ENCODE measurements at regions not wholly inside any gene's neighbourhood (a gene's known extent, or its start where the extent isn't known, plus 50 kb on each side); places are given as distances from the start of the nearest gene placed in this dataset.

GRCh38 chr3:111311709-111312235 is 230.2 kb upstream of the CD96 start:
- DNase-seq (ENCODE audit: low read depth in 3 of 3): no peak

GRCh38 chr3:111314181-111314873 is 227.7 kb upstream of the CD96 start:
- DNase-seq (ENCODE audit: low read depth in 3 of 3): no peak

- DNase-seq (ENCODE audit: low read depth in 3 of 3): no peak
Observed at GRCh38 chr3:111314898-111315297, 227.1 kb upstream of the CD96 start.

GRCh38 chr3:111315930-111316587 is 225.9 kb upstream of the CD96 start:
- DNase-seq (ENCODE audit: low read depth in 3 of 3): no peak

- DNase-seq (ENCODE audit: low read depth in 3 of 3): no peak
Observed at GRCh38 chr3:111318289-111318688, 223.7 kb upstream of the CD96 start.

GRCh38 chr3:111319598-111319997 is 222.4 kb upstream of the CD96 start:
- no peak for DNase-seq (ENCODE audit: low read depth in 3 of 3)

- DNase-seq (ENCODE audit: low read depth in 3 of 3): no peak
Observed at GRCh38 chr3:111321786-111322185, 220.2 kb upstream of the CD96 start.

GRCh38 chr3:111323019-111323418 is 219.0 kb upstream of the CD96 start:
- DNase-seq (ENCODE audit: low read depth in 3 of 3): no peak

GRCh38 chr3:111324151-111324550 is 217.8 kb upstream of the CD96 start:
- DNase-seq (ENCODE audit: low read depth in 3 of 3): no peak

- DNase-seq (ENCODE audit: low read depth in 3 of 3): no peak
Observed at GRCh38 chr3:111324645-111325044, 217.4 kb upstream of the CD96 start.

GRCh38 chr3:111325160-111325718 is 216.8 kb upstream of the CD96 start:
- no peak for DNase-seq (ENCODE audit: low read depth in 3 of 3)

GRCh38 chr3:111326144-111326995 is 215.6 kb upstream of the CD96 start:
- DNase-seq (ENCODE audit: low read depth in 3 of 3): no peak

- no peak for DNase-seq (ENCODE audit: low read depth in 3 of 3)
Observed at GRCh38 chr3:111331306-111331705, 210.7 kb upstream of the CD96 start.

GRCh38 chr3:111331912-111332311 is 210.1 kb upstream of the CD96 start:
- DNase-seq (ENCODE audit: low read depth in 3 of 3): no peak

- no peak for DNase-seq (ENCODE audit: low read depth in 3 of 3)
Observed at GRCh38 chr3:111332488-111333080, 209.4 kb upstream of the CD96 start.

- DNase-seq (ENCODE audit: low read depth in 3 of 3): no peak
Observed at GRCh38 chr3:111333642-111334041, 208.4 kb upstream of the CD96 start.

GRCh38 chr3:111335512-111336303 is 206.3 kb upstream of the CD96 start:
- DNase-seq (ENCODE audit: low read depth in 3 of 3): no peak

- DNase-seq (ENCODE audit: low read depth in 3 of 3): no peak
Observed at GRCh38 chr3:111336511-111336910, 205.5 kb upstream of the CD96 start.

GRCh38 chr3:111338059-111338698 is 203.8 kb upstream of the CD96 start:
- DNase-seq (ENCODE audit: low read depth in 3 of 3): peak in 1 of 3 experiments; percentile 22

- no peak for DNase-seq (ENCODE audit: low read depth in 3 of 3)
Observed at GRCh38 chr3:111339017-111339416, 203.0 kb upstream of the CD96 start.

Data from stimulated activated CD4-positive, alpha-beta T cell treated with anti-CD3 and anti-CD28 coated beads, TNF-alpha, amount 100 ng/mL, for 24 hours (primary cell).